ENCODE measurements at regions not wholly inside any gene's neighbourhood (a gene's known extent, or its start where the extent isn't known, plus 50 kb on each side); places are given as distances from the start of the nearest gene placed in this dataset.

GRCh38 chr5:2283481-2284045, 400.8 kb upstream of the IRX4 start:
- DNase-seq: no peak

DNA sequence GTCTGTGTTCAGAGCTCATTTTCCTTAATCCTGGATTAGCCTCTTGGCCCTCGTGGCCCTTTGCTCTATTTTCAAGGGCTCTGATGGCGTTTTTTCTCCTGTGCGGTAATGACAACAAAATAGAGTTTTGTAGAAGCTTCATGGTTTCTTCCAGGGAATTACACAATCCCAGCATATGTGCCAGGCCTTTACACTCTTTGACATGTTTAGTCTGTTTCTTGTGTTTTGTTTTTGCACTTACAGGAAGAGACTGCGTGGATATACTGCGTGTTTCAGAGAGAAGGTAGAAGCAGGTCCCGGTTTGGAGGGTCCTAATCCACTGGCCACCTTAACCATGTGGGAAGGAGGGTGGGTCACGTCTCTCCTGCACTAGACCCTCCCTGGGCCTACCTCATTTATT, 400.2 kb upstream of the IRX4 start:
- DNase-seq: no peak

GRCh38 chr5:2282034-2282690, 399.4 kb upstream of the IRX4 start:
- DNase-seq: no peak

DNA sequence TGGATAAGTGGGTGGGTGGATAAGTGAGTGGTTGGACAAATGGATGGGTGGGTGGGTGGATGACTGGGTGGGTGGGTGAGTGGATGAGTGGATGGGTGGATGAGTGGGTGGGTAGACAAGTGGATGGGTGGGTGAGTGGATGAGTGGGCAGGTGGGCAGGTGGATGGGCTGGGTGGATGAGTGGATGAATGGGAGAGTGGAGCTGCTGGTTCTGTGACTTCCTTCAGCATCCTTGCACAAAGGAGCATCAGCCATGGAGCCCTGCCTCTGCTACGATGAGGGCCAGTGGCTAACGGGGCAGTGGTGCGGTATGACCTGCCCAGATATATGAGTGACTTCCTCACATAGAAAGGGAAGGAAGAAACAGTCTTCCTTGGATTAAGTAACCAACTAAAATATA, 398.7 kb upstream of the IRX4 start:
- no peak for DNase-seq

GRCh38 chr5:2280318-2280717, 397.6 kb upstream of the IRX4 start:
- no peak for DNase-seq

- DNase-seq: no peak
Measured at GRCh38 chr5:2278825-2279456, 396.2 kb upstream of the IRX4 start.

GRCh38 chr5:2277886-2278285, 395.2 kb upstream of the IRX4 start:
- no peak for DNase-seq

DNA sequence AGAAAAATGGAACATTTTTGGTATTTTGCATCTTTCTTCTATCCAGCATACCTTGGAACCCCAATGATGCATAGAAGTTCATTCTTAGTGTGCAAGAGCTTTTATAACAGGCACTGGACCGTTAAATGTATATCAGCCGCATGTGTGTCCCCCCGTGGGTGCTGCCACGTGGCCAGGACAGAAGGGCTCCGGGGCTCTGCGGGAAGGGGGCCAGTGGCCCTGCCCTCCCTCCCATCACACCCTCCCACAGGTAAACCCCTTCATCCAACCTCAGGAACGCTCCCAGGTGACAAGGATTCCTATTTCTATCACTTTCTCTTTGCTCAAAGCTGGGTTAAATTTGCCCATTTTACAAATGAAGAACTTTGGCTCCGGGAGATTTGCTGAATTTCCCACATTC, 393.4 kb upstream of the IRX4 start:
- DNase-seq: no peak

DNA sequence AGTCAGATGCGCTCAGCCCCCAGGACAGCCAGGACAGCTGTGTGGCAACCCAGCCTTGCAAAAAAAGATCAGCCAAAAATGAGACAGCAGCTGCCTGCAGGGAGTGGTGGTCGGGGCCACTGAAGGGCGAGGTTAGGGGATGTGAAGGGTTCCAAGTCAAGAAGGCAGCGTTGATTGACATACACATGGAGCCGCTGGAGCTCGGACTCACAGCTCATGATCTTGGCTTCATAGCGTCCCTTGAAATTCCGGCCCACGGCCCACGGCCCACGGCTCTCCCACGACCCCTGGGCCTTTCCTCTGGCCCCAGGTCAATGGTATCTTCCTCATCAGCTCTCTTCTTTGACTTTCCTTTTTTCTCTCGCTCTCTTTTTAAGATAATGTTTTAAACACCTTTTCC, 390.0 kb upstream of the IRX4 start:
- DNase-seq: no peak

- no peak for DNase-seq
Measured at GRCh38 chr5:2272039-2272438, 389.3 kb upstream of the IRX4 start.

- no peak for DNase-seq
Measured at GRCh38 chr5:2271316-2271715, 388.6 kb upstream of the IRX4 start.

- DNase-seq: no peak
Measured at GRCh38 chr5:2270467-2270866, 387.7 kb upstream of the IRX4 start.

- no peak for DNase-seq
Measured at GRCh38 chr5:2269656-2270055, 386.9 kb upstream of the IRX4 start.

DNA sequence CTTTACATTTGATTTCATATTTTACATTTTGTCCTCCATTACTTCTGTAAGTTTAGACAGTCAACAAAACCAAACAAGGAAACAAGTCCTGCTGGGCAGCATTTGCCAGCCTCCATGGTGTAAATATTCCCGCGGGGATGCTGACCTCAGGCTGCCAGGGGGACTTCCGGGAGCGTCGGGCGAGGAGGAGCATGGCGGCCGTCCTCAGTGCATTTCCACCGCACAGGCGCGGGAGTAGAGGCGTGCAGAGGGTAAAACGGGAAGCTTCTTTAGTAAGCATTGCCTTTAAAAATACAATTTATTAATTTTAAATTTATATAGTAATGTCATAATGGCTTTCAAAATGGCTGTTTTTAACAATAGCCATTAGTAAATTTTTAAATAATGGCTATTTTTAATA, 385.3 kb upstream of the IRX4 start:
- DNase-seq: no peak

- DNase-seq: no peak
Measured at GRCh38 chr5:2266641-2267240, 384.0 kb upstream of the IRX4 start.

DNA sequence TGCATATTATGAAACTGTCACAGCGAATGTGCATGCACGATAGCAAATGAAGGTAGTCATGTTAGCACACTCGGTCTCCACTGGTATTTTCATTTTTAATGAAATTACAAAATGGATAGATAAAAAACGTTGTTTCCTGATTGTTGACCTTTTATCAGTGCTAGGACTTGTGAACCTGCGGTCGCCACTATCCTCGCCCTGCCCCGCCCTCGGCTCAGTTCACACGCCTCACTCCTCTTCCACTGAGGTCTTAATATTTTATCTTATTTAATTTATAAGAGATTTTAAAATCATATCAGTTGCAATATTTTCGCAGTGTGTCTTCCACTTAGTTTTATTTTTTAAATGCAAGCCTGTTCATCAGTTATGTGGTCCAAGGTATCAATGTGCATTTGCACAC, 382.6 kb upstream of the IRX4 start:
- DNase-seq: no peak

- DNase-seq: no peak
Measured at GRCh38 chr5:2263763-2264162, 381.0 kb upstream of the IRX4 start.

- DNase-seq: no peak
Measured at GRCh38 chr5:2262620-2263019, 379.9 kb upstream of the IRX4 start.

DNA sequence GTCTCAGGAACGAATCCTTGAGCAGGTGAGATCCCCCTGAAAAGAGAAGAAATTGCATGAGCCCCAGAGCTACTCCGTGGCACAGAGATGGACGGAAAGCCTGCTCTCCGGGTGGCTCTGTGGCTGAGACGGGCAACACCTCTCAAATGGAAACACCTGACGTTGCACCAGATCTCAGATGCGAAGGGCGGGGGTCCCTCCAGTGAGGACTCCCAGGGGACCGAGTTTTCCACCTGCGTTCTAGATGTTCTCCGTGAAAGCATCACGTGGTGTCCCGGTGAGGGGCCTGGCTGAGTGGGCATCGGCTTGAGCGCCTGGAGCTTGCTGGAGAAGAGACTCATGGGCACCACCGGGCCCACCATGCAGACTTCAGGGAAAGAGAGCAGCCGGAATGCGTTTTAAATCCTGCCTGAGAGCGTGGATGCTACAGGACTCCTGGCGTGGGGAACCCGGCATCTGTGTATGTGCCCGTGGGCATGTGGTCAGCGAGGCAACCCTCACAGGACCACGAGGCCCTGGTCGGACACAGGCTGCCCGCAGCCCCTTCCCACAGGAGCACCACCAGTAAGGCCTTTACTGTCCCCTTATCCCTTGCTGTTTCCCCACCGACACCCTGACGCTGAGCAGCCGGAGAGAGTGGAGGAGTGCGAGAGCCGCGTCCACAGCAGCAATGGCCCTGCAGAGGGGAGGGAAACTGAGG, 378.4 kb upstream of the IRX4 start:
- no peak for DNase-seq

DNA sequence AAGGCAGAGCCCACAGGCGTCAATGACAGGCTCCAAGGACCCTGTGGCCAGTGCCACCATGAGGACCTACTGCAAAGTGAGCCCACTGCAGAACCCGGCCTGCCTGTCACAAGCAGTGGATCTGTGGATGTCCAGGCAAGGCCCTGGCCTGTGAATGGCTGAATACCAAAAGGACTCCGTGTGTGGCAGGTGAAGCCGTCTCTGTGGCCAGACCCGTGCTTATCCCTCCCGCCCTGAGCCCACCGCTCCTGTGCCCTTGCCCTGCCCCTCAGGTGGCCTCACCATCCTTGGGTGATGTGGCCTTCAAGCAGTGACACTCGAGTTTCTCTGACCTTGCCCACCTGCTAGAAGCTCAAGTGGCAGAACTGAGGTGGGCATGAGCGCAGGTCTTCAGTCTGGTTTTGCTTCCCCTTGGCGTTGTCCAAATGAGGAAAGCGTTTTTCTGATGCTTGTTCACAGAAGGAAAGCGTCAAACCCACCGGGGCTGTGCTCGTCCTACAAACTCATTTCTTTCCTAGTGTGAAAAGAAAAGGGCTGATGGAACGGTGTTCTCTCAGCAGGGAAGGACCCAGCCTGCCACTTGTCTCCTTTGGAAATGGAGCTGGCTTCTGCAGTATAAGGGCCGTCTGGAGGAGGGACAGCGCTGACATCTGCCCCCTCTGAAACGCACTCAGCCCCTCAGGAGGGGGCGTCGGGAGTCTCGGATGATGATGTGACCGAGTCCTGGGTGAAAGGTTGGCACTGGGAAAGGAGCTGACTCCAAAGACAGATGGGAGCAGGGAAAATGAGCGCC, 377.7 kb upstream of the IRX4 start:
- no peak for DNase-seq

- no peak for DNase-seq
Measured at GRCh38 chr5:2259494-2260107, 376.9 kb upstream of the IRX4 start.

DNA sequence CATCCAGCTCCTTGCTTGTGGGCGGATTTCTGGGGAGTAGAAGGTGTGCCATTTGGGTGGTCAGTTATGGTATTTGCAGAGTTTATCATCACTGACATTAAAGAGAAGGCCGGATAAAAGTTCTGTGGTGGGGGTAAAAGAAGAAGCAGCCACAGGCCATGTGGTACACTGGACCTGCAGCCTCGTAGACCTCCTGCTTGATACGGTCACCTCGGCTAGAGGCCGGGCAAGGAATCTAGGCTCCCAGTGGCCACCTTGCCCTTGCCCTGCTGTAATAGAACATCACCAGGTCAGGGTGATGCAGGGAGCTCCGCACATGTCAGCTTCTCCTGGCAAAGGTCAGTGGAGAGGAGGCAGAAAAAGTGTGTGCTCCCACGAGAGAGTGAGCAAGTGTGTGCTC, 376.1 kb upstream of the IRX4 start:
- no peak for DNase-seq

Measured in inflammatory macrophage treated with lipopolysaccharide for 1 hour (primary cell).